ENCODE measurements at regions not wholly inside any gene's neighbourhood (a gene's known extent, or its start where the extent isn't known, plus 50 kb on each side); places are given as distances from the start of the nearest gene placed in this dataset.
"Not testable (repeated sequence)": the region's sequence is repeated elsewhere in the genome, so short reads cannot be mapped to it uniquely, and the experiment has no call there.

GRCh38 chr2:147006736-147007141 lies 838.1 kb upstream of the ACVR2A start:
- DNase-seq (ENCODE audit: low read depth), result peak; percentile 24
- H3K4me3 ChIP-seq (ENCODE audit: low read depth, low read length), result no peak overlapping the region

GRCh38 chr2:147003081-147003480 lies 841.7 kb upstream of the ACVR2A start:
- DNase-seq (ENCODE audit: low read depth), result no peak
- H3K4me3 ChIP-seq (ENCODE audit: low read depth, low read length), result no peak overlapping the region
- no peak for TF ChIP-seq CTCF (IDR thresholded peaks at IDR 0.05; ENCODE audit: insufficient read depth, low read depth, low read length)

More at GRCh38 chr2:147006736-147007141, 838.1 kb upstream of the ACVR2A start:
- TF ChIP-seq CTCF (IDR thresholded peaks at IDR 0.05; ENCODE audit: insufficient read depth, low read depth, low read length), result no peak

GRCh38 chr2:147002256-147002655 lies 842.6 kb upstream of the ACVR2A start:
- no peak for TF ChIP-seq CTCF (IDR thresholded peaks at IDR 0.05; ENCODE audit: insufficient read depth, low read depth, low read length)
- H3K4me3 ChIP-seq (ENCODE audit: low read depth, low read length), result no peak overlapping the region
- no peak for DNase-seq (ENCODE audit: low read depth)

- DNase-seq (ENCODE audit: low read depth), result no peak
- no peak overlapping the region for H3K4me3 ChIP-seq (ENCODE audit: low read depth, low read length)
- TF ChIP-seq CTCF (IDR thresholded peaks at IDR 0.05; ENCODE audit: insufficient read depth, low read depth, low read length), result no peak
These were observed 843.8 kb upstream of the ACVR2A start for GRCh38 chr2:147001061-147001460.

GRCh38 chr2:147000151-147000550 lies 844.7 kb upstream of the ACVR2A start:
- H3K4me3 ChIP-seq (ENCODE audit: low read depth, low read length); DNase-seq (ENCODE audit: low read depth): not testable (repeated sequence)

- H3K4me3 ChIP-seq (ENCODE audit: low read depth, low read length), result no peak overlapping the region
- TF ChIP-seq CTCF (IDR thresholded peaks at IDR 0.05; ENCODE audit: insufficient read depth, low read depth, low read length), result no peak
- DNase-seq (ENCODE audit: low read depth), result peak; percentile 81
These were observed 846.9 kb upstream of the ACVR2A start for GRCh38 chr2:146997945-146998344.

GRCh38 chr2:146997488-146997887 lies 847.3 kb upstream of the ACVR2A start:
- no peak for TF ChIP-seq CTCF (IDR thresholded peaks at IDR 0.05; ENCODE audit: insufficient read depth, low read depth, low read length)
- H3K4me3 ChIP-seq (ENCODE audit: low read depth, low read length), result no peak overlapping the region
- no peak for DNase-seq (ENCODE audit: low read depth)
